ENCODE measurements at regions not wholly inside any gene's neighbourhood (a gene's known extent, or its start where the extent isn't known, plus 50 kb on each side); places are given as distances from the start of the nearest gene placed in this dataset.

- TF ChIP-seq CTCF (conservative IDR thresholded peaks at IDR 0.05; ENCODE audit: low read depth, low read length), result no peak
- no peak for TF ChIP-seq EZH2phosphoT487 (IDR thresholded peaks at IDR 0.05; ENCODE audit: borderline replicate concordance, low read length)
- no peak for TF ChIP-seq EZH2 (IDR thresholded peaks at IDR 0.05; ENCODE audit: low read length, unreplicated experiment)
Measured at GRCh38 chr18:46261799-46262198, 157.6 kb downstream of the HAUS1 start.
